ENCODE measurements at regions not wholly inside any gene's neighbourhood (a gene's known extent, or its start where the extent isn't known, plus 50 kb on each side); places are given as distances from the start of the nearest gene placed in this dataset.

- H2AFZ ChIP-seq (ENCODE audit: low read length) = no peak overlapping the region
- TF ChIP-seq CTCF (IDR thresholded peaks at IDR 0.05; ENCODE audit: low read length) (no peak), EZH2 (IDR thresholded peaks at IDR 0.05; ENCODE audit: borderline replicate concordance, low read length) (no peak)
- H3K4me2 ChIP-seq (ENCODE audit: low read length) = no peak overlapping the region
- H3K4me3 ChIP-seq (ENCODE audit: low read depth, low read length, poor library complexity, severe bottlenecking) = no peak overlapping the region
- no peaks in the 10 kb centered on the region for H3F3A ChIP-seq (ENCODE audit: insufficient read depth, low read length)
- no peaks in the 10 kb centered on the region for H3K79me2 ChIP-seq (ENCODE audit: insufficient read depth, low read length)
- no peak overlapping the region for H3K9ac ChIP-seq (ENCODE audit: low read length)
- H3K27ac ChIP-seq (ENCODE audit: low read depth, low read length, poor library complexity, severe bottlenecking) = no peak overlapping the region
- H3K9me3 ChIP-seq (ENCODE audit: low read length) = no peaks in the 10 kb centered on the region
- no peaks in the 10 kb centered on the region for H3K36me3 ChIP-seq (ENCODE audit: insufficient read depth, low read length)
- H4K20me1 ChIP-seq (ENCODE audit: insufficient read depth, low read length) = no peaks in the 10 kb centered on the region
- no peaks in the 10 kb centered on the region for H3K4me1 ChIP-seq (ENCODE audit: insufficient read depth, low read length, severe bottlenecking)
- H3K9me2 ChIP-seq (ENCODE audit: low read depth, low read length) = no peaks in the 10 kb centered on the region
- peaks cover under 1% of the 10 kb centered on the region; the same call in 1 of the 2 replicates for H3K27me3 ChIP-seq (ENCODE audit: insufficient read depth, low read length)
These were observed 145.2 kb upstream of the TMEM108 start for GRCh38 chr3:132892956-132893355.

- Histone ChIP-seq H3K9ac (ENCODE audit: low read length) (no peak overlapping the region), H3K4me1 (ENCODE audit: insufficient read depth, low read length, severe bottlenecking) (no peaks in the 10 kb centered on the region), H3K79me2 (ENCODE audit: insufficient read depth, low read length) (no peaks in the 10 kb centered on the region), H3K27me3 (ENCODE audit: insufficient read depth, low read length) (no peaks in the 10 kb centered on the region; the same call in 1 of the 2 replicates), H3K4me3 (ENCODE audit: low read depth, low read length, poor library complexity, severe bottlenecking) (no peak overlapping the region), H3K4me2 (ENCODE audit: low read length) (no peak overlapping the region), H3K9me3 (ENCODE audit: low read length) (no peaks in the 10 kb centered on the region), H3K27ac (ENCODE audit: low read depth, low read length, poor library complexity, severe bottlenecking) (no peak overlapping the region), H2AFZ (ENCODE audit: low read length) (no peak overlapping the region), H3K9me2 (ENCODE audit: low read depth, low read length) (no peaks in the 10 kb centered on the region), H3F3A (ENCODE audit: insufficient read depth, low read length) (no peaks in the 10 kb centered on the region), H4K20me1 (ENCODE audit: insufficient read depth, low read length) (no peaks in the 10 kb centered on the region), H3K36me3 (ENCODE audit: insufficient read depth, low read length) (no peaks in the 10 kb centered on the region)
- TF ChIP-seq CTCF (IDR thresholded peaks at IDR 0.05; ENCODE audit: low read length) (no peak), EZH2 (IDR thresholded peaks at IDR 0.05; ENCODE audit: borderline replicate concordance, low read length) (no peak)
These were observed 156.3 kb upstream of the TMEM108 start for GRCh38 chr3:132881756-132882409.

GRCh38 chr3:132880986-132881385, 157.2 kb upstream of the TMEM108 start:
- no peaks in the 10 kb centered on the region; the same call in 1 of the 2 replicates for H3K27me3 ChIP-seq (ENCODE audit: insufficient read depth, low read length)
- H3K27ac ChIP-seq (ENCODE audit: low read depth, low read length, poor library complexity, severe bottlenecking) = no peak overlapping the region
- H3K79me2 ChIP-seq (ENCODE audit: insufficient read depth, low read length) = no peaks in the 10 kb centered on the region
- no peaks in the 10 kb centered on the region for H3K4me1 ChIP-seq (ENCODE audit: insufficient read depth, low read length, severe bottlenecking)
- H3K36me3 ChIP-seq (ENCODE audit: insufficient read depth, low read length) = no peaks in the 10 kb centered on the region
- H3K9ac ChIP-seq (ENCODE audit: low read length) = no peak overlapping the region
- H3F3A ChIP-seq (ENCODE audit: insufficient read depth, low read length) = no peaks in the 10 kb centered on the region
- no peaks in the 10 kb centered on the region for H3K9me2 ChIP-seq (ENCODE audit: low read depth, low read length)
- H4K20me1 ChIP-seq (ENCODE audit: insufficient read depth, low read length) = no peaks in the 10 kb centered on the region
- H3K9me3 ChIP-seq (ENCODE audit: low read length) = no peaks in the 10 kb centered on the region
- H3K4me2 ChIP-seq (ENCODE audit: low read length) = no peak overlapping the region
- no peak overlapping the region for H2AFZ ChIP-seq (ENCODE audit: low read length)
- no peak for TF ChIP-seq CTCF (IDR thresholded peaks at IDR 0.05; ENCODE audit: low read length)
- no peak for TF ChIP-seq EZH2 (IDR thresholded peaks at IDR 0.05; ENCODE audit: borderline replicate concordance, low read length)
- no peak overlapping the region for H3K4me3 ChIP-seq (ENCODE audit: low read depth, low read length, poor library complexity, severe bottlenecking)
